ENCODE measurements at regions not wholly inside any gene's neighbourhood (a gene's known extent, or its start where the extent isn't known, plus 50 kb on each side); places are given as distances from the start of the nearest gene placed in this dataset.

DNA sequence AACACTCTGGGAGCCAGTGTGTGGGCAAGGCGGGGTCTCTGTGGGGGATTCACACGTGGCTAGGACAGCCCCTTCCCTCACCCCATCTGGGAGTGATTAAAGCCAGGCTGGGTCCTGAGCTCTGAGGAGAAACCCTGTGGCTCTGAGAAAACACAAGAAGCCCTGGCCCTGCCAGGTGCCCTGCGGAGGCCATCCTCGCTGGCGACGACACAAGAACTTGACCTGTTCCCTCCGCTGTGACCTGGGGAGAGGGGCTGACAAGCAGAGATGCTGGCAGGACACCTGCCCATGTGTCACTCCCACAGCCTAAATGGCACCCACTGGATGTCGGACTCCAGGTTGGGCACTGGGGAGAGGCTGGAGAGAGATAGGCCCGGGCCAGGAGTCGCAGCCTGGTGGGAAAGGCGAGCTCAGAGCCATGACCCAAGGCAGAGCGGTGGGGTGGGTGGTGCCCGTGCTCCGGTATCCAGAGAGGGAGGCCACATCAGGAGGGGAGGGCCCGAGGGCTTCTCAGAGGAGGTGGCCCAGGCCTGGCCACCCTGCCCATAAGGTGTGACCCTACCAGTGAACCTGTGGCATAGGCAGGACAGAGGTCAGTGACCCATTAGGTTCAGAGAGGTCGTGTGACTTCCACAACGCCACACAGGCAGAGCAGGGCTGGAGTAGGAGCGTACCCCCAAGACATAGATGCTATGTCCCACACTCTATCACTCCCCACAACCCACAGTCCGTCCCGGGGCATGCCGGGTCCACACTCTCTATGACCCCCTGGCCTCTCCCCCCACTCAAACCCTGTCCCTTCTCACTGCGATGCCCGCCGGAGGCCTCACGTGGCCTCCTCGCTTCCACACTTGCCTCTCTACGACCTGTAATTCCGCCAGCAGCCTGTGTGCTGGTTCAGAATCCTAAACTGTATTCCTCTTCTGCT, 59.4 kb upstream of the HPCAL1 start:
- POLR2A ChIA-PET = no interaction called here
- Histone ChIP-seq H3K9ac (replicated peaks; ENCODE audit: extremely low read depth, insufficient read depth, low read length) (no peak overlapping the region), H2AFZ (ENCODE audit: low read depth, low read length) (no peak overlapping the region), H3K79me2 (ENCODE audit: control insufficient read depth, insufficient read depth, low read length) (no peaks in the 10 kb centered on the region), H3K4me2 (ENCODE audit: insufficient read depth, low read length) (no peak overlapping the region), H3K9me1 (replicated peaks; ENCODE audit: control insufficient read depth, extremely low read depth, insufficient read depth, low read length) (no peaks in the 10 kb centered on the region), H3K36me3 (ENCODE audit: control insufficient read depth in 2 of 2, extremely low read depth in 1 of 2, insufficient read depth in 2 of 2, low read length in 2 of 2) (no peaks in the 10 kb centered on the region), H3K27ac (ENCODE audit: insufficient read depth, low read depth, low read length) (no peak overlapping the region), H3K27me3 (ENCODE audit: control insufficient read depth in 2 of 2, insufficient read depth in 2 of 2, low read length in 2 of 2) (peaks cover 0 to 5% of the 10 kb centered on the region in 2 experiments), H3K4me3 (replicated peaks in 1 of 3; ENCODE audit: insufficient read depth in 1 of 3, low read depth in 1 of 3, low read length in 3 of 3) (no peak overlapping the region), H3K4me1 (ENCODE audit: control insufficient read depth, extremely low read depth, insufficient read depth, low read length) (no peaks in the 10 kb centered on the region), H3K9me3 (replicated peaks; ENCODE audit: control insufficient read depth, insufficient read depth, low read length) (no peaks in the 10 kb centered on the region), H4K20me1 (replicated peaks; ENCODE audit: control insufficient read depth, extremely low read depth, insufficient read depth, low read length) (no peaks in the 10 kb centered on the region)
- FAIRE-seq (no peak), DNase-seq (ENCODE audit: low read depth, low spot score) (no peak)
- TF ChIP-seq EZH2 (IDR thresholded peaks at IDR 0.05; ENCODE audit: borderline replicate concordance, low read depth, low read length, severe bottlenecking) (no peak), CTCF (IDR thresholded peaks at IDR 0.05; ENCODE audit: extremely low read depth in 1 of 2, insufficient read depth in 1 of 2, low read depth in 1 of 2, low read length in 2 of 2) (no peak), GATA2 (IDR thresholded peaks at IDR 0.05; ENCODE audit: insufficient read depth, insufficient read length, low read depth, low read length) (no peak), POLR2AphosphoS5 (IDR thresholded peaks at IDR 0.05; ENCODE audit: insufficient read depth, low read depth, low read length) (no peak), POLR2A (IDR thresholded peaks at IDR 0.05; ENCODE audit: low read depth, low read length) (no peak), JUN (IDR thresholded peaks at IDR 0.05; ENCODE audit: borderline replicate concordance, insufficient read depth, insufficient read length, low read depth) (no peak)
- TF ChIP-seq, protein P1, sequence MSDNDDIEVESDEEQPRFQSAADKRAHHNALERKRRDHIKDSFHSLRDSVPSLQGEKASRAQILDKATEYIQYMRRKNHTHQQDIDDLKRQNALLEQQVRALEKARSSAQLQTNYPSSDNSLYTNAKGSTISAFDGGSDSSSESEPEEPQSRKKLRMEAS (IDR thresholded peaks at IDR 0.05; ENCODE audit: insufficient read depth, insufficient read length) = no peak
- CTCF ChIA-PET = interaction anchor here (0.6 kb wide), 1 partner anchor 12 kb away, joined by 3 read pairs; no protein-coding TSS in a partner anchor
- intact Hi-C loops (cut with micrococcal nuclease) = no loop called here
- dilution Hi-C loops (cut with MboI; ENCODE audit: extremely low pct_ligation_motif_present, low sequenced_read_pairs) = no loop called here
- no TSS peak for BruUV-seq (replicated peaks)

Data from endothelial cell of umbilical vein (primary cell).